ENCODE measurements at regions not wholly inside any gene's neighbourhood (a gene's known extent, or its start where the extent isn't known, plus 50 kb on each side); places are given as distances from the start of the nearest gene placed in this dataset.

DNA sequence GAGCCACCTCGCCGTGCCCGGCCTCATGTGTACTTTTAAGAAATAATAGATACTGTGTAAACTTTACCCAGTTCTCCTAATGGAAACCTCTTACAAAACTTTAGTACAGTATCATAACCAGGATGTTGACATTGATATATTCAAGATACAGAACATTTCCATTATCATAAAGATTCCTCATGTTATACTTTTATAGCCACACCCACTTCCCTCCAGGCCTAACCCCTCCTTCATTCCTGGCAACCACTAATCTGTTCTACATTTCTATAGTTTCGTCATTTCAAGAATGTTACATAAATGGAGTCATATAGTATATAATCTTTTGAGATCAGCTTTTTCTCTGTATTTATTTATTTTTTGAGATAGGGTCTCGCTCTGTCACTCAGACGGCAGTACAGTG is 52.6 kb upstream of the SALL4 start:
- TF ChIP-seq MAX (IDR thresholded peaks at IDR 0.05): no peak
- TF ChIP-seq, protein P1, sequence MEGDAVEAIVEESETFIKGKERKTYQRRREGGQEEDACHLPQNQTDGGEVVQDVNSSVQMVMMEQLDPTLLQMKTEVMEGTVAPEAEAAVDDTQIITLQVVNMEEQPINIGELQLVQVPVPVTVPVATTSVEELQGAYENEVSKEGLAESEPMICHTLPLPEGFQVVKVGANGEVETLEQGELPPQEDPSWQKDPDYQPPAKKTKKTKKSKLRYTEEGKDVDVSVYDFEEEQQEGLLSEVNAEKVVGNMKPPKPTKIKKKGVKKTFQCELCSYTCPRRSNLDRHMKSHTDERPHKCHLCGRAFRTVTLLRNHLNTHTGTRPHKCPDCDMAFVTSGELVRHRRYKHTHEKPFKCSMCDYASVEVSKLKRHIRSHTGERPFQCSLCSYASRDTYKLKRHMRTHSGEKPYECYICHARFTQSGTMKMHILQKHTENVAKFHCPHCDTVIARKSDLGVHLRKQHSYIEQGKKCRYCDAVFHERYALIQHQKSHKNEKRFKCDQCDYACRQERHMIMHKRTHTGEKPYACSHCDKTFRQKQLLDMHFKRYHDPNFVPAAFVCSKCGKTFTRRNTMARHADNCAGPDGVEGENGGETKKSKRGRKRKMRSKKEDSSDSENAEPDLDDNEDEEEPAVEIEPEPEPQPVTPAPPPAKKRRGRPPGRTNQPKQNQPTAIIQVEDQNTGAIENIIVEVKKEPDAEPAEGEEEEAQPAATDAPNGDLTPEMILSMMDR (IDR thresholded peaks at IDR 0.05; ENCODE audit: low read depth, low read length, missing input control): no peak
- TF ChIP-seq JUND (IDR thresholded peaks at IDR 0.05): no peak
- TF ChIP-seq GABPA (IDR thresholded peaks at IDR 0.05 in 1 of 2, conservative IDR thresholded peaks at IDR 0.05 in 1 of 2): no peak
- no peak for TF ChIP-seq SP1 (IDR thresholded peaks at IDR 0.05)
- no peak for TF ChIP-seq YY1 (IDR thresholded peaks at IDR 0.05)

All from liver (tissue), 3 donors.